ENCODE measurements at regions not wholly inside any gene's neighbourhood (a gene's known extent, or its start where the extent isn't known, plus 50 kb on each side); places are given as distances from the start of the nearest gene placed in this dataset.

- Histone ChIP-seq H3K79me2 (ENCODE audit: insufficient read depth, low read depth) (no peaks in the 10 kb centered on the region), H3K27ac (no peak overlapping the region), H3K27me3 (ENCODE audit: insufficient read depth, low read depth) (no peaks in the 10 kb centered on the region), H3K4me3 (IDR thresholded peaks at IDR 0.05; ENCODE audit: insufficient read depth, low read depth, low read length) (no peak overlapping the region), H3K9ac (no peak overlapping the region), H4K20me1 (ENCODE audit: insufficient read depth) (no peaks in the 10 kb centered on the region), H3K4me1 (ENCODE audit: low read depth, poor library complexity, severe bottlenecking) (no peaks in the 10 kb centered on the region), H3K4me2 (no peak overlapping the region), H3K36me3 (ENCODE audit: insufficient read depth) (no peaks in the 10 kb centered on the region), H2AFZ (ENCODE audit: low read depth) (no peak overlapping the region)
- TF ChIP-seq, protein P1, sequence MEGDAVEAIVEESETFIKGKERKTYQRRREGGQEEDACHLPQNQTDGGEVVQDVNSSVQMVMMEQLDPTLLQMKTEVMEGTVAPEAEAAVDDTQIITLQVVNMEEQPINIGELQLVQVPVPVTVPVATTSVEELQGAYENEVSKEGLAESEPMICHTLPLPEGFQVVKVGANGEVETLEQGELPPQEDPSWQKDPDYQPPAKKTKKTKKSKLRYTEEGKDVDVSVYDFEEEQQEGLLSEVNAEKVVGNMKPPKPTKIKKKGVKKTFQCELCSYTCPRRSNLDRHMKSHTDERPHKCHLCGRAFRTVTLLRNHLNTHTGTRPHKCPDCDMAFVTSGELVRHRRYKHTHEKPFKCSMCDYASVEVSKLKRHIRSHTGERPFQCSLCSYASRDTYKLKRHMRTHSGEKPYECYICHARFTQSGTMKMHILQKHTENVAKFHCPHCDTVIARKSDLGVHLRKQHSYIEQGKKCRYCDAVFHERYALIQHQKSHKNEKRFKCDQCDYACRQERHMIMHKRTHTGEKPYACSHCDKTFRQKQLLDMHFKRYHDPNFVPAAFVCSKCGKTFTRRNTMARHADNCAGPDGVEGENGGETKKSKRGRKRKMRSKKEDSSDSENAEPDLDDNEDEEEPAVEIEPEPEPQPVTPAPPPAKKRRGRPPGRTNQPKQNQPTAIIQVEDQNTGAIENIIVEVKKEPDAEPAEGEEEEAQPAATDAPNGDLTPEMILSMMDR (conservative IDR thresholded peaks at IDR 0.05; ENCODE audit: low read depth, low read length), result no peak
Observed at GRCh38 chr18:61655630-61656029, 237.2 kb downstream of the RNF152 start.

DNA sequence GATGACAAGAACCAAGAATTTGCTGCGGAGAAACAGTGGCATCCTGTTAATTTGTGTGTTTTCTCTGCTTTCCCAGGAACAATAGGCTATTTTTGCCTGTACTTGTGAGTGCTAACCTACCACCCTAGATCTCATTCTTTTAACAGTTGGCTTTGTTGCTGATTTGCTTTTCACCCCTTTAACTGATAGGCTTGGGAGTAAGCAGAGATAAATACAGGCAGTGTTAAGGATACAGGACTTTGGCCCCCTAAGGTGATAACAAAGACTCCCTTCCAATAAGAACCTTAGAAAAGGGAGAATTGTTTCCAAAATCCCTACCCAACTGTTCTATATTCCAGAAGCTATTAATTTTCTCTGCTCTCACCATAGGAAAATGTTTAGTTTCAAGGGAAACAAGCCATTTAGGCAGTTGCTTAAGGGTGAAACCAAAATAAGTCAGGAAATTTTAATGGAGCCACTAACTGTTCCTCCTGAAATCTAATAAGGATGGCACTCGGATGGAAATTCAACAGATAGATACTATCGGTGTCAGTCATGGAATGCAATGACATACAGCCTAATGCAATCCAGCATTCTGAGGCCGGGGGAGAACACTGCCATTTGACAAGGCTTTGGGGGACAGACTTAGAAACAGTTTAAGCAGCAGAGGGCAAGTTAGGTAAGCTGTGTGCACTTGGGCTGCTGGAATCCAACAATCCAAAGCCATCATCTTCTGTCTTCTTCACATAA, 238.8 kb downstream of the RNF152 start:
- TF ChIP-seq, protein P1 (conservative IDR thresholded peaks at IDR 0.05; ENCODE audit: low read depth, low read length), result no peak
- H3K9ac ChIP-seq, result no peak overlapping the region
- H2AFZ ChIP-seq (ENCODE audit: low read depth), result no peak overlapping the region
- no peaks in the 10 kb centered on the region for H3K36me3 ChIP-seq (ENCODE audit: insufficient read depth)
- no peak overlapping the region for H3K4me2 ChIP-seq
- no peaks in the 10 kb centered on the region for H3K4me1 ChIP-seq (ENCODE audit: low read depth, poor library complexity, severe bottlenecking)
- H3K27me3 ChIP-seq (ENCODE audit: insufficient read depth, low read depth), result no peaks in the 10 kb centered on the region
- H3K27ac ChIP-seq, result no peak overlapping the region
- H3K79me2 ChIP-seq (ENCODE audit: insufficient read depth, low read depth), result no peaks in the 10 kb centered on the region
- H4K20me1 ChIP-seq (ENCODE audit: insufficient read depth), result no peaks in the 10 kb centered on the region
- H3K4me3 ChIP-seq (IDR thresholded peaks at IDR 0.05; ENCODE audit: insufficient read depth, low read depth, low read length), result no peak overlapping the region

- H3K27me3 ChIP-seq (ENCODE audit: insufficient read depth, low read depth), result no peaks in the 10 kb centered on the region
- no peak overlapping the region for H3K4me2 ChIP-seq
- no peak overlapping the region for H3K9ac ChIP-seq
- H3K4me3 ChIP-seq (IDR thresholded peaks at IDR 0.05; ENCODE audit: insufficient read depth, low read depth, low read length), result no peak overlapping the region
- H3K4me1 ChIP-seq (ENCODE audit: low read depth, poor library complexity, severe bottlenecking), result no peaks in the 10 kb centered on the region
- TF ChIP-seq, protein P1 (conservative IDR thresholded peaks at IDR 0.05; ENCODE audit: low read depth, low read length), result no peak
- H2AFZ ChIP-seq (ENCODE audit: low read depth), result no peak overlapping the region
- no peaks in the 10 kb centered on the region for H4K20me1 ChIP-seq (ENCODE audit: insufficient read depth)
- no peak overlapping the region for H3K27ac ChIP-seq
- no peaks in the 10 kb centered on the region for H3K36me3 ChIP-seq (ENCODE audit: insufficient read depth)
- no peaks in the 10 kb centered on the region for H3K79me2 ChIP-seq (ENCODE audit: insufficient read depth, low read depth)
Observed at GRCh38 chr18:61651880-61652268, 240.9 kb downstream of the RNF152 start.

GRCh38 chr18:61651145-61651879, 241.5 kb downstream of the RNF152 start:
- TF ChIP-seq, protein P1 (conservative IDR thresholded peaks at IDR 0.05; ENCODE audit: low read depth, low read length), result no peak
- Histone ChIP-seq H3K27ac (no peak overlapping the region), H3K4me1 (ENCODE audit: low read depth, poor library complexity, severe bottlenecking) (no peaks in the 10 kb centered on the region), H3K79me2 (ENCODE audit: insufficient read depth, low read depth) (no peaks in the 10 kb centered on the region), H3K4me2 (no peak overlapping the region), H4K20me1 (ENCODE audit: insufficient read depth) (no peaks in the 10 kb centered on the region), H2AFZ (ENCODE audit: low read depth) (no peak overlapping the region), H3K36me3 (ENCODE audit: insufficient read depth) (no peaks in the 10 kb centered on the region), H3K4me3 (IDR thresholded peaks at IDR 0.05; ENCODE audit: insufficient read depth, low read depth, low read length) (no peak overlapping the region), H3K27me3 (ENCODE audit: insufficient read depth, low read depth) (no peaks in the 10 kb centered on the region), H3K9ac (no peak overlapping the region)
